Esophagus squamous epithelium (tissue), 5 donors: ENCODE measurements at regions not wholly inside any gene's neighbourhood (a gene's known extent, or its start where the extent isn't known, plus 50 kb on each side); places are given as distances from the start of the nearest gene placed in this dataset.

Source experiments
- DNase-seq: peaks from one replicate; lab custom pipeline; 2025; lab: John Stamatoyannopoulos, UW
- H3K27ac ChIP-seq, 4 donors: fragments of 200-600 bp; sonication (generic); one replicate each; pipeline ENCODE4 v1.5.1; 2016 to 2019; ENCODE audit warnings: mild to moderate bottlenecking in 1 of 4
- H3K27me3 ChIP-seq, 4 donors: fragments of 200-600 bp; sonication (generic); 1 replicate in 3 of 4; 2 replicates in 1 of 4; pipeline versions ENCODE4 v1.5.1 to v1.6.0; 2017 to 2021; ENCODE audit warnings: antibody characterized with exemption in 1 of 4
- H3K36me3 ChIP-seq, 3 donors: fragments of 200-600 bp; sonication (generic); one replicate each; pipeline ENCODE4 v1.5.1; 2016 to 2019
- H3K4me1 ChIP-seq, 3 donors: fragments of 200-600 bp; sonication (generic); one replicate each; pipeline ENCODE4 v1.5.1; 2017 to 2019
- H3K4me3 ChIP-seq, 4 donors: fragments of 200-600 bp; sonication (generic); 1 replicate in 3 of 4; 2 replicates in 1 of 4; pipeline ENCODE4 v1.5.1; 2016 to 2019; ENCODE audit warnings: mild to moderate bottlenecking in 2 of 4, moderate library complexity in 1 of 4
- H3K9me3 ChIP-seq, 3 donors: fragments of 200-600 bp; sonication (generic); one replicate each; pipeline ENCODE4 v1.5.1; 2016 to 2019
- POLR2A ChIP-seq, 4 donors: fragments of 450-650 bp; IDR thresholded peaks; one replicate each; pipeline ENCODE4 v1.6.1; 2017; ENCODE audit warnings: antibody characterized with exemption in 4 of 4, mild to moderate bottlenecking in 4 of 4, moderate library complexity in 3 of 4
- WGBS, 2 donors: methylation state at CpG; one replicate each; pipeline ENCODE4 v1.1.5; 2018; 5-methylcytosine and 5-hydroxymethylcytosine counted together
- intact Hi-C: fragments of 100-400 bp; cut with DNase I; formaldehyde crosslinking; loops from one replicate; pipeline ENCODE4 v1.15.0; 2022
- TF ChIP-seq, protein P1 (sequence below), 6 experiments: fragments of 450-650 bp in 4 of 6; fragments of 200-600 bp in 2 of 6; sonication (generic) in 2 of 6; IDR thresholded peaks; one replicate each; pipeline ENCODE4 v1.5.1; 2016 to 2019; ENCODE audit warnings: antibody characterized with exemption in 6 of 6, mild to moderate bottlenecking in 4 of 6, moderate library complexity in 4 of 6
- donor health status: DM: yes; HTN: yes; CAD: no.

DNA sequence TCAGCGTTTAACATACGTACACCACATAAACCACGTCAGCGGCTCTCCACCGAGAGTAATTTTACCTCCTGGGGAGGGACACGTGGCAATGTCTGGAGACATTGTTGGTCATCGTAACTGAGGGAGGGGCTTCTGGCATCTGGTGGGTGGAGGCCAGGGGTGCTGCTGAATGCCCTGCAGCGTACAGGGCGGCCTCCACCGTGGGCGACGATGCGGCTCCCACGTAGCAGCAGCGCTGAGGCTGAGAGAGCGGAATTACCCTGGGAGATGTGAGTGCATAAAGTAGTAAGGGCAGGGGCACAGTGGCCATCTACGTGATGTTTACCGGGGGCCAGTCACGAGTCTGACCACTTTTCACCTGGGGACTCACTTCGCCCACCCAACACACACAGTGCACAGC, 212.4 kb downstream of the RBFOX3 start:
- Histone ChIP-seq H3K9me3 (no peaks in the 10 kb centered on the region), H3K36me3 (no peaks in the 10 kb centered on the region), H3K4me3 (no peak overlapping the region), H3K27ac (no peak overlapping the region), H3K27me3 (peaks cover 0 to 99% (median 8%) of the 10 kb centered on the region in 4 donors), H3K4me1 (peaks cover 0 to 17% (median 6%) of the 10 kb centered on the region in 3 donors)
- DNase-seq = no peak
- 85 to 89% methylated on average over 19 to 20 of the region's 20 CpGs for WGBS, 2 donors
- intact Hi-C loops = loop anchor here (10.0 kb wide), 1 partner anchor 306 kb away; no protein-coding TSS in a partner anchor
- TF ChIP-seq POLR2A (IDR thresholded peaks at IDR 0.05) = no peak
- TF ChIP-seq, protein P1, sequence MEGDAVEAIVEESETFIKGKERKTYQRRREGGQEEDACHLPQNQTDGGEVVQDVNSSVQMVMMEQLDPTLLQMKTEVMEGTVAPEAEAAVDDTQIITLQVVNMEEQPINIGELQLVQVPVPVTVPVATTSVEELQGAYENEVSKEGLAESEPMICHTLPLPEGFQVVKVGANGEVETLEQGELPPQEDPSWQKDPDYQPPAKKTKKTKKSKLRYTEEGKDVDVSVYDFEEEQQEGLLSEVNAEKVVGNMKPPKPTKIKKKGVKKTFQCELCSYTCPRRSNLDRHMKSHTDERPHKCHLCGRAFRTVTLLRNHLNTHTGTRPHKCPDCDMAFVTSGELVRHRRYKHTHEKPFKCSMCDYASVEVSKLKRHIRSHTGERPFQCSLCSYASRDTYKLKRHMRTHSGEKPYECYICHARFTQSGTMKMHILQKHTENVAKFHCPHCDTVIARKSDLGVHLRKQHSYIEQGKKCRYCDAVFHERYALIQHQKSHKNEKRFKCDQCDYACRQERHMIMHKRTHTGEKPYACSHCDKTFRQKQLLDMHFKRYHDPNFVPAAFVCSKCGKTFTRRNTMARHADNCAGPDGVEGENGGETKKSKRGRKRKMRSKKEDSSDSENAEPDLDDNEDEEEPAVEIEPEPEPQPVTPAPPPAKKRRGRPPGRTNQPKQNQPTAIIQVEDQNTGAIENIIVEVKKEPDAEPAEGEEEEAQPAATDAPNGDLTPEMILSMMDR (IDR thresholded peaks at IDR 0.05) = no peak

DNA sequence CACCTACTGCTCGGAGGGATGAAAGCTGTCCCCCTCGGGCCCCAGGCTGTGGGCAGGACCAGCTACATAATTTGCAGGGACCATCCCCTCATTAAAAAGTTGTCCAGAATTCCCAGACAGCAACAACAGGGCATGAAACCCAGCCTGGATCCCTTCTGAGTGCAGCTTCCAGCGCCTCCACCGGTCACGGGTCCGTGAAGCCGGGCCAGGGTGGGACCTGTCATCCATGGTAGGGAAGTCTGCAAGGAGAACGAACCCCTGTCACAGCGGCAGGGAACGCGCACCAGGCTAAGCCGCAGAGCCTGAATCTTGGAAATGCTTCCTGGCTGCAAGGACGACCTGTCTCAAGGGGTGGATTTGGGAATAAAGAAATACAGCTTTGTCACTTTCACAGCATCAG, 214.2 kb downstream of the RBFOX3 start:
- intact Hi-C loops = loop anchor here (10.0 kb wide), 1 partner anchor 308 kb away; no protein-coding TSS in a partner anchor
- no peak for DNase-seq

DNA sequence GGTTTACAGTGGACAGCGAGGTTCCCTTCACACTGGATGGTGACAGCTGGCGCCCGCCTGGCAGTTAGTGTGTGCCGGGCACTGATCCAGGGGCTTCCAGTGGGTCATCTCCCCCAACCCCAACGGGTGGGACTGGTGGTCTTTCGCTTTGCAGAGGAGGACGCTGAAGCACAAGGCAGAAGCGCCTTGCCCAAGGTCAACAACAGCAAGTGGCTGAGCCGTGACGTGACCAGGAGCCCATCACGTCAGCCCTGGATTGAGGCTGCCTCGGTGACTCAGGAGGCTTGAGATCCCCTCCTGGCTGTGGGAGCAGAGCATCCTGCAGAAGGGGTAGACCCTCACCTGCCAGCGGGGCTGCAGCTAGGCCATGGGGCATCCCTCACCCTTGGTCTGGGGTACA, 215.3 kb downstream of the RBFOX3 start:
- peaks cover 0 to 6% (median 2%) of the 10 kb centered on the region in 3 donors for H3K4me1 ChIP-seq
- WGBS, 2 donors = 100% methylated on average over 2 of the region's 13 CpGs; no CpG with 5 or more reads in 1 of the 2 donors
- peaks cover 0 to 100% (median 8%) of the 10 kb centered on the region in 4 donors for H3K27me3 ChIP-seq
- intact Hi-C loops = loop anchor here (10.0 kb wide), 1 partner anchor 309 kb away; no protein-coding TSS in a partner anchor
- DNase-seq = no peak
- H3K36me3 ChIP-seq = no peaks in the 10 kb centered on the region
- TF ChIP-seq, protein P1 (IDR thresholded peaks at IDR 0.05) = no peak
- no peak for TF ChIP-seq POLR2A (IDR thresholded peaks at IDR 0.05)
- no peak overlapping the region for H3K27ac ChIP-seq
- no peaks in the 10 kb centered on the region for H3K9me3 ChIP-seq
- no peak overlapping the region for H3K4me3 ChIP-seq

More for the DNA sequence above, 214.2 kb downstream of the RBFOX3 start:
- H3K36me3 ChIP-seq = no peaks in the 10 kb centered on the region
- 72% methylated on average over 6 of the region's 13 CpGs; no CpG with 5 or more reads in 1 of the 2 donors for WGBS, 2 donors
- no peak for TF ChIP-seq POLR2A (IDR thresholded peaks at IDR 0.05)
- TF ChIP-seq, protein P1 (IDR thresholded peaks at IDR 0.05) = no peak
- H3K27ac ChIP-seq = no peak overlapping the region
- H3K4me1 ChIP-seq = peaks cover 0 to 17% (median 6%) of the 10 kb centered on the region in 3 donors
- H3K9me3 ChIP-seq = no peaks in the 10 kb centered on the region
- no peak overlapping the region for H3K4me3 ChIP-seq
- H3K27me3 ChIP-seq = peaks cover 0 to 99% (median 8%) of the 10 kb centered on the region in 4 donors

DNA sequence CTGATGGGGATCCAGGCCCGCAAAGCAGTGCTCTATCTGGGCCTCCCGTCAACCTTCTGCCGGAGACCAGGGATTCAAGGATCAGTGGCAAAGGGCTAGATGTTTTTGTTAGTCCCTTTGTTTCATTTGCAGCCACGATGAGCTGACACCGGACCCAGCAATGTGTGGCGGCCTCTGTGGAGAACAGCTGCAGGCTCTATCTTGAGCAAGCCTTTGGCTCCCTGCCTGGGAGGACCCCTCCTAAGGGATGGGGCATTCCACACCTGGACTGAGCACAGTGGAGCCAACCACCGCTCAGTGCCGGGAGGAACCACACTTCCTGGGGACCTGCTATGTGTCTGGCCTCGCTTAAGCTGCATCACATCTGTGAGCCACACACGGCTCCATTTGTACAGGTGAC, 215.8 kb downstream of the RBFOX3 start:
- Histone ChIP-seq H3K9me3 (no peaks in the 10 kb centered on the region), H3K4me3 (no peak overlapping the region), H3K4me1 (peaks cover 0 to under 1% (median 0%) of the 10 kb centered on the region in 3 donors), H3K27ac (no peak overlapping the region), H3K36me3 (no peaks in the 10 kb centered on the region), H3K27me3 (peaks cover 0 to 100% (median 4%) of the 10 kb centered on the region in 4 donors)
- WGBS, 2 donors = 20% methylated on average over 2 of the region's 10 CpGs; no CpG with 5 or more reads in 1 of the 2 donors
- TF ChIP-seq, protein P1 (IDR thresholded peaks at IDR 0.05) = no peak
- no peak for TF ChIP-seq POLR2A (IDR thresholded peaks at IDR 0.05)
- no peak for DNase-seq
- intact Hi-C loops = loop anchor here (10.0 kb wide), 1 partner anchor 310 kb away; no protein-coding TSS in a partner anchor

DNA sequence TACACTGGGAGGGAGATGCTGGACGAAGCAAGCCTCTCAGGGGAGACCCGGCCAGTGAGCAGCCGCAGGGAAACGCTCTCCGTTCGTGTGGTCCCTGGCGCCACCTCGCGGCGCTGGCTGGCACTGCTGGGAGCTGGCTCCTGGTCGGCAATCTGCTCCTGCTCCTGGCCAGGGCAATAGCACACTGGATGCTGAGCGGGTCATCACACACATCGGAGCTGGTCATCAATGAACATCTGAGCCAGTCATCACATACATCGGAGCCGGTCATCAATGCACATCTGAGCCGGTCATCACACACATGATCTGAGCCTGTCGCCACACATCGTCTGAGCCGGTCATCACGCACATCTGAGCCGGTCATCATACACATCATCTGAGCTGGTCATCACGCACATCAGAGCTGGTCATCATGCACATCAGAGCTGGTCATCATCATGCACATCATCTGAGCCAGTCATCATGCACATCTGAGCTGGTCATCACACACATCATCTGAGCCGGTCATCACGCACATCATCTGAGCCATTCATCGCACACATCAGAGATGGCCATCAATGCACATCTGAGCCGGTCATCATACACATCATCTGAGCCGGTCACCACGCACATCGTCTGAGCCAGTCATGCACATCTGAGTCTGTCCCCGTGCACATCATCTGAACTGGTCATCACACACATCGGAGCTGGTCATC, 217.3 kb downstream of the RBFOX3 start:
- intact Hi-C loops = loop anchor here (2.0 to 10.0 kb wide), 3 partner anchors 206 to 311 kb away; no protein-coding TSS in a partner anchor
- no peak for DNase-seq
- H3K4me1 ChIP-seq = peaks cover 0 to 2% (median 0%) of the 10 kb centered on the region in 3 donors
- TF ChIP-seq, protein P1 (IDR thresholded peaks at IDR 0.05) = peak; percentile 78 to 94 (median 89)
- no peak for TF ChIP-seq POLR2A (IDR thresholded peaks at IDR 0.05)
- WGBS, 2 donors = 57 to 75% methylated on average over 13 to 23 of the region's 31 CpGs
- H3K4me3 ChIP-seq = no peak overlapping the region
- no peaks in the 10 kb centered on the region for H3K36me3 ChIP-seq
- H3K9me3 ChIP-seq = no peaks in the 10 kb centered on the region
- H3K27ac ChIP-seq = no peak overlapping the region
- peaks cover 0 to 100% (median 0%) of the 10 kb centered on the region in 4 donors for H3K27me3 ChIP-seq
